ENCODE measurements at regions not wholly inside any gene's neighbourhood (a gene's known extent, or its start where the extent isn't known, plus 50 kb on each side); places are given as distances from the start of the nearest gene placed in this dataset.
"Not testable (repeated sequence)": the region's sequence is repeated elsewhere in the genome, so short reads cannot be mapped to it uniquely, and the experiment has no call there.

DNA sequence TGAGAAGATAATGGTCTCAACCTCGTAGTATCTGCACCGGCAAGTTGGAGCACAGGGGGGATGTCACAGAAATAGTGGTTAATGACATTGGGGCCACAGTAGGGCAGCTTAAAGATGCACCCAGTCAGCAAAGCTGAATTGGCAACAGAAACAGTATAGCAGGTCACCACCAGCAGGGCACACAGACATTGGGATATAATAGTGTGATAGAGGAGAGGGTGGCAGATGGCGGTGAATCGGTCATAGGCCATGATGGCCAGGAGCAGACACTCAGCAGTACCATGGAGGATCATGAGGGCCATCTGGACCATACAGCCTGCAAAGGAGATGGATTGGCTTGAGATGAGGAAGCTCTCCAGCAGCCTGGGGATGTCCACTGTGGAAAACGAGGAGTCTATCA, 106.0 kb upstream of the OR9Q1 start:
- DNase-seq (ENCODE audit: low read depth in 2 of 2), result no peak

DNA sequence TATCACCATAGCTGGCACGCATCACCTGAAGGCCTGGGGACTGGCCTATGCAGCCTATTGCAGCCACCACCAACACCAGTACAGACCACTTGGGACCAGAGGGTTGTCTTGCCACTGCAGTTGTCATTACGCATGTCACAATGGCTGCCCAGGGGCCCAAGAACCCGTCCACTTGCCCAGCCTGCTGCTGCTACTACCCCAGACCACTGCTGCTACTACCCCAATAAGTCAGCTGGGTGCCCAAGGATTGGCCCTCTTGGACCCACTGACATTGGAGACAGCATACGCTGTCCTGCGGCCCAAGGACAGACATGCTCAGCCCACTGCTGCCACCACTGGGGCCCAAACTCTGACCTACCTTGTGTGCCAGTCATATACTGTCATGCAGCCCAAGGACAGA, 102.7 kb upstream of the OR9Q1 start:
- no peak for DNase-seq (ENCODE audit: low read depth in 2 of 2)

DNA sequence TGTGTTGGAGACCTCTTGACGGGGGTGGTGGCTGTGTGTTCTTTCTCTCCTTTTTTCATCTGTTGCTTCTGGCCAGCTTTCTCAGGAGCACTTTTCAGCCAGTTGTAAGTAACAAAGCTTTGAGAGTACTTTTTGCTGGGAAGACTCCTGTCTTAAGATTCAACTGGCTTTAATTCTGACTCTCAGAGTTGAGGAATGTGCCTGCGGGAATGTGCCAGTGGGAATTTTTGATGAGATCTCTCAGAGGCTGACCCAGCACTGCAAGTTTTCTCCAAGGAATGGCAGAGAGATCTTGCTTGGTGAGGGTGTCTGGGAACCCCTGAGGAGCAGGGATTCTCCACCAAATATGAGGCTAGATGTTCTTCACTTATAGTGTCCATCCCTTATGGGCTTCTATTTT, 91.6 kb upstream of the OR9Q1 start:
- DNase-seq (ENCODE audit: low read depth in 2 of 2), result no peak

DNA sequence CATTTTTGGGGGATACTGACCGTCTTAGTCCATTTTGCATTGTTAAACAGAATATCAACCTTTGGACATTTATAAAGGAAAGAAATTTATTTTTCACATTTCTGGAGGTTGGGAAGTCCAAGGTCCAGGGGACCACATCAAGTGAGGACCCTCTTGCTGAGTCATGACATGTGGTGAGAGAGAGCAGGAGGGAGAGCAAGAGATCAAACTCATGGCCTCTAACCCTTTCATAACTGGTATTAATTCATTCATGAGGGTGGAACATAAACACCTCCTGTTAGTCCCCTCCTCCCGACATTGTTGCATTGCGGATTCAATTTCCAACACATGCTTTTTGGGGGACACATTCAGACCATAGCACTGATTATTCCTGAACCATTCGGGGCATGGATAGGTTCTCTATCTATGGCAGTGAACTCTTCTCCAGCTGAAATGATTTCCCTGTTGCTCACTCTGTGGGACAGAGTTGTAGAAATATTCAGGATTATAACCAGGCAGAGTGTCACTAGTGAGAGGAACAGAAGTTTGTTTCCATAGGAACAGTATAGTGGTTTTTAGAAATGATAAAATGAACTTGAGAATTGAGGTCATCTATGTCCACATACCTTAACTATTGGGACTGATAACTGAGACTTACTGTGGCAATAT, 88.2 kb upstream of the OR9Q1 start:
- no peak for DNase-seq (ENCODE audit: low read depth in 2 of 2)

DNA sequence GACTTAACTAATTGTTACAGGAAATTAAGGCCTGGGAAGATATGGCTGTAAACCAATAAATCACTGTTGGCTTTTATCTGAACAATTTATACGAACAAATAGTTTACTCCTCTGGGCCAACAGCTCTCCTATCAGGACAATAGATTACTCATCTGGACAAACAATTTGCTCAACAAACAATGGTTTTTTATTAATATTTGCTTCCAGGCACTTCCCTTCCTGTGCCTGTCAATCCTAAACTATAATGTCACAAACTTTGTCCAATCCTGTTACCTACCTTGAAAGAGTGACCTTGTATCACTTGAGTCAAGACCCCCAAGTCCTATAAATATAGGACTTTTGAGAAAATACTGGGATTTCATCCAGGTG, 87.6 kb upstream of the OR9Q1 start:
- DNase-seq (ENCODE audit: low read depth in 2 of 2), result no peak

DNA sequence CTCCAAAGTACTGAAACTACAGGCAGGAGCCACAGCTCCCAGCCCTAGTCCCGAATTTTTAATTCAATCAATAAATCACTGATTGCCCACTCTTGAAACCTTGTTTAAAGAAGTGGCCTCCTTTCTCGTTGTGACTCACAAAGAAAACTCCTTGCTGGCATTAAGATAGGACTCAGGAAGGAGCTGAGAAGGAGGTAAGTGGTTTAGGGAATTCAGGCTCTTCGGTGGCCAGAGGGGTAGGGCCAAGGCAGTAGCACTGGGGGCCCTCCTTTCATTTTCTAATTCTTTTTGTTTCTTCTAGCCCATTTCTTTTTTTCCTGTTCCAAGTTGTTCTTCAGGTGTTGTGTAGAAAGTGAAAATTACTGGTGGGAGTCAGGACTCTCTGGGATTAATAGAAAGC, 86.2 kb upstream of the OR9Q1 start:
- no peak for DNase-seq (ENCODE audit: low read depth in 2 of 2)

DNA sequence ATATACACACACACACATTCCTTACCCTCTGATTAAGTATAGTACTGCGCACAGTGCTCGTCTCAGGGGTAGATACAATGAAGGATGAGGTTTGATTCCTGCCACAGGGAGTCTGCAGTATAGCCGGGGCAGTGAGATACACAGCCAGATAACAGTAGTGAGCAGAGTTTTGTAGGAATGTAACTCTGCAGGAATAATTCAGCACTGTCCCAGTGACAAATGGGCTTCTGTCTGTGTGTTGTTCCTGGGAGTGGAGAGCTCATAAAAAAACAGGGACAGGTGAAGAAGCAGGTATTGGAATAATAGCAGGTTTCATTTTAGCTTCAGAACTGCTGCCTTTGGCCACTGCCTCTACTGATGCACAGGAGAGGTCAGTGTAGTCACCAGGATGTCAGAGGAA, 85.3 kb upstream of the OR9Q1 start:
- DNase-seq (ENCODE audit: low read depth in 2 of 2), result no peak

DNA sequence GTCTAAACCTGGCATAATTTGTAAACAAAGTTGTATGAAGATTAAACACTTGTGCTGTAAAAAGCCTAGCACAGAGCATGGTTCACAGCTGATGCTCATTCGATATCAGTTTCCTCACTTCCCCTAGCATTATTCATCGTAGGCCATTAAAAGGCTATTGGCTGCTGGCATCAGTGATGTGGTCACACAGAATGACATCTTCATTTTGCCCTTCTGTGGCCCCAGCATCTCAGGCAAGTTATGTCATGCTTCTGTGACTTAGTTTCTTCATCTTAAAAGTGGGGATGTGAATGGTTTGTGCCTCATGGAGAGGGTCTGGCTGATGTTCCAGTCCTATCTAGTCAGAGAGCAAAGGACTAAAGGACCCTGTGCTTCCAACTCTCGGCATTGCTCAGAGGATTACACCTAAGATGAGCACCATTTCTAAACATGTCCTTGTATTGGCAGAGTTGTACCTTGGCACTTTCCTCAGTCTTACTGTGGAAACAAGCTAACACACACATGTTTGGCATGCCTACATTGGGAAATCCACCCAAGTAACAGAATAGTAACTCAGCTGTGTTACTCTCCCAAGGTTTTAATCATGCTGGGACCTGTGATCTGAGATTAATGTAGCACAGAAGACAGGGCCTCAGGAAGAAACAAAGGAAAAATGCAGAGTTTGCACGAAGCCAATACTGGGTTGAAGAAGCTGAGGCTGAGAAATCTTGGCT, 83.5 kb upstream of the OR9Q1 start:
- no peak for DNase-seq (ENCODE audit: low read depth in 2 of 2)

DNA sequence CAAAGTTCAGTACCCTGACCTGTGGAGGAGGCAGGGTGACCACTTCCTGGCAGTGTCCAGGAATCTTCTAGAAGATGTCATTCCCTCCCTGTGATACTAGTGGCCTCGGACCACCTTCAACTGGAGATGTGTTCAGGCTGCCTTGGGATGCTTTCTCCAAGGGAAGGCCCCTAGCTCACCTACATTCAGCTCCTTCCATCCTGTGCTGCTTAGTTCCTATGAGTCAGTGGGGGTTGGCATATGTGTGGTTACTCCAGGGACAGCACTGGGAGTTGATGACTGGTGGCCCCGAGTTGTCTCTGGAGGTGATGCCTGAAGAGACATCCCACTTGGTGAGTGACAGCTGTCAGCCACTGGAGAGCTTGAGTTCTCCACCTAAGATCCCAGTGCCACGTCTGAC, 81.8 kb upstream of the OR9Q1 start:
- no peak for DNase-seq (ENCODE audit: low read depth in 2 of 2)

DNA sequence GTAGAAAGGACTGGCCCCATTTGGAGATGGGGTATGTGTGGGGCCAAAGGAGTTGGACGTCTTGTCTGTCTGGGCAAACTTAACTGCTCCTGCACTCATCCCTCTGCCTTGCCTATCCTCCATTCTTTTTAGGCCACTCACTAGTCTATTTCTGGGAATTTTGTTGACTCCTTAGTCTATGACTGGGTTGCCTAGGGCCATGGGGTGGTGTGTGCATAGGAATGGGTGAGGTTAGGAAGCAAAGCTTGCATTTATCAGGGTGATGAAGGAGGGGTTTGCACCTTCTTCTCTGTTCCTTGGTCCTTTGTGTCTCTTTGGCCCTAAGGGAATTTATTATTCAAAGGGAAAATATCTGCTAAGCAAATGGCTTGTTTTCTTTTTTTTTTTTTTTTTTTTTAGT, 80.9 kb upstream of the OR9Q1 start:
- DNase-seq (ENCODE audit: low read depth in 2 of 2), result no peak

DNA sequence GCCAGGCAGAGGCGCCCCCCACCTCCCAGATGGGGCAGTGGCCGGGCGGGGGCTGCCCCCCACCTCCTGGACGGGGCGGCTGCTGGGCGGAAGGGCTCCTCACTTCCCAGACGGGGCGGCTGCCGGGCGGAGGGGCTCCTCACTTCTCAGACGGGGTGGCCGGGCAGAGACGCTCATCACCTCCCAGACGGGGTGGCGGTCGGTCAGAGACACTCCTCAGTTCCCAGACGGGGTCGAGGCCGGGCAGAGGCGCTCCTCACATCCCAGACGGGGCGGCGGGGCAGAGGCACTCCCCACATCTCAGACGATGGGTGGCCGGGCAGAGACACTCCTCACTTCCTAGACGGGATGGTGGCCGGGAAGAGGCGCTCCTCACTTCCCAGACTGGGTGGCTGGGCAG, 79.9 kb upstream of the OR9Q1 start:
- DNase-seq (ENCODE audit: low read depth in 2 of 2), result not testable (repeated sequence)

DNA sequence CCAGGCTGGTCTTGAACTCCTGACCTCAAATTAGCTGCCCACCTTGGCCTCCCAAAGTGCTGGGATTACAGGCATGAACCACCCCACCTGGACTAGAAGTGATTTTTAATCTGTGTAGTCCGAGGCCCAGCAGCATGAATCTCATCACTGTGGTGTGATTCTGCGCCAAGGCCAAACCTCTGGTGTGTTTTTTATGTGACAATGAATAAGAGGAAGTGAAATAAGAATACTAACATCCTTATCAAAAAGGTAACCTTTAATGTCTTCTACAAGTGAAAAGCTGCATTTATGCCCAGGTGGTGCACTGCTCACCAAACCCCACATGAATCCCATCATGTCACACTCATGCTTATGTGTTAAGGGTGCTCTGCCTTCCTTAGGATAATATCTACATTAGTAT, 77.1 kb upstream of the OR9Q1 start:
- no peak for DNase-seq (ENCODE audit: low read depth in 2 of 2)

DNA sequence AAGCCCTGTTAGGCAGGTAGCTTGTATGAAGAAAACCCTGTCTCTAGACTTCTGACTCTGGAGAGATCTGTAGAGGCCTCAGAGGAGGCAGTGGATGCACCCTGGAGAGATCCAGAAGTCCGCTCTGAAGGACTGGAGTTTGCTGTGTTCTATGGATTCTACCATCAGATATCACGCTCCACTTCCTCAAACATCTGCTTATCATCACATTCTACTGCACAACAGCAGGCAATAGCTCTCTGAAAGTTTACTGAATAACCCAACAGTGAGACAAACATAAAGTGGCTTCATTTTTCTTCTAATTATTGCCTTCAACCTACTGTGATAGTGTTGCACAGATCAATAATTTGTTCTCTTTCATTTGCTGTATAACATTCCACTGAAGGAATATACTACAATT, 59.0 kb upstream of the OR9Q1 start:
- no peak for DNase-seq (ENCODE audit: low read depth in 2 of 2)

DNA sequence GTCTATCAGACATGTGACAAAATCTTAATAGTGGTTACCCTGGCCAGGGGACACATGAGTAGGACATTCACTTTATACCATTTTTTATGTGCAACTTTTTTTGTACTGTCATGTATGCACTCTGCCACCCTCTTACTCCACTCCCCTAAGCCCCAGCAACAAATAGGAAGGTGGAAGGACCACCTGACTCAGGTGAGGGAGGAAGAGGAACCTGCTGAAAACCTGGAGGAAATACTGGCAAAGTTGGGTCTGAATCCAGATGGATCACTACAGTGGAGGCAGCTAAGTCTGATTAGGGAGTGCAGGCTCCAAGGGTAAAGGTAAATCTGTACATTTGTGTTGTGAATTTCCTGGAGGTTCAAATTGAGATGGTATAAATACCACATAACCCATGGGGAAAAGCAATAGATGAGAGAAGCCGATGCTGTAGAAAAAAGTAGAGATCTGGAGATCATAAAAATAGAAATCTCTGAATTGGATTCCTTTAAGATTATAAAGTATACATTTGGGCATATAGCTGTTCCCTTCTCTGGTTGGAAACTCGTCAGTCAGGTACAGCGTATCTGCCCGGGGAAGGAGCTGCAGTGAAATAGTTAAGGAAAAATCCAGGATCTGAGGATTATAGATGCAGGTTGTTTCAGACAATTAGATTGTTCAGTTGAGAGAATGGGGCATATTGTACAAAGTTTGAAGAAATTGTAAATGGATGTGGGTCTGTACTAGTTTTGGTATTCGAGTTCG, 52.2 kb upstream of the OR9Q1 start:
- no peak for DNase-seq (ENCODE audit: low read depth in 2 of 2)

DNA sequence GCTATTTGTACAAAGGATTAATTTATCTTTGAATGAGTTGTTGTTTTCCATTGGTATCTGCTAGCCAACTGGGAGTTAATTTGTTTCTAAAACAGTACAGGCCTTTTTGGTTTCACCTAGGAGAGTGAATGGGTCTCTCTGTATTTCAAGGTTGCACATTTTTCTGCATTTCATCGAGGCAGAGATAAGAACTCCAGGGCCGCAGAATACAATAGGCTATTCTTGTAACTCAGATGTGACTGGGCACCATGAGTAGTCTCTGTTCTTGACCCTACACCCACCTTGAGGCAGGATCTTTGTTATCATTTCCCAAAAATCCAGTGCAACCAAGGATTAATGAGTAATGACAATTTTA, 51.7 kb upstream of the OR9Q1 start:
- DNase-seq (ENCODE audit: low read depth in 2 of 2), result no peak
